SK-N-SH treated with all-trans-retinoic acid at 6 μM for 48 hours (cell line): ENCODE measurements at regions not wholly inside any gene's neighbourhood (a gene's known extent, or its start where the extent isn't known, plus 50 kb on each side); places are given as distances from the start of the nearest gene placed in this dataset.

Experiments
- ATAC-seq: fragments of 200-7000 bp; cut with Tn5 transposase; 3 replicates; pipeline ENCODE4 v1.9.1; 2020; ENCODE audit warnings: mild to moderate bottlenecking, moderate library complexity
- ARNTL ChIP-seq: fragments of 450-650 bp; formaldehyde crosslinking; IDR thresholded peaks from 2 replicates; pipeline ENCODE4 v1.5.0; 2020; ENCODE audit warnings: low read depth, mild to moderate bottlenecking, moderate library complexity, borderline replicate concordance
- CREB5 ChIP-seq: fragments of 250-450 bp; sonication (Bioruptor Pico); IDR thresholded peaks from 2 replicates; pipeline ENCODE4 v1.5.1; 2020; ENCODE audit warnings: low read depth, mild to moderate bottlenecking, moderate library complexity
- CSDC2 ChIP-seq: fragments of 250-450 bp; sonication (Bioruptor Pico); IDR thresholded peaks from 2 replicates; pipeline ENCODE4 v1.5.0; 2020; ENCODE audit warnings: mild to moderate bottlenecking, moderate library complexity
- ESRRG ChIP-seq: fragments of 250-450 bp; sonication (Bioruptor Pico); IDR thresholded peaks from 2 replicates; pipeline ENCODE4 v1.6.1; 2021; ENCODE audit warnings: mild to moderate bottlenecking
- GLIS3 ChIP-seq: fragments of 250-450 bp; sonication (Bioruptor Pico); IDR thresholded peaks from 2 replicates; pipeline ENCODE4 v1.5.0; 2020; ENCODE audit warnings: mild to moderate bottlenecking, moderate library complexity
- ISL1 ChIP-seq: fragments of 250-450 bp; sonication (Bioruptor Pico); IDR thresholded peaks from 2 replicates; pipeline ENCODE4 v2.1.2; 2022; ENCODE audit warnings: mild to moderate bottlenecking, moderate library complexity
- PATZ1 ChIP-seq: fragments of 250-450 bp; sonication (Bioruptor Pico); IDR thresholded peaks from 2 replicates; pipeline ENCODE4 v1.8.0; 2020; ENCODE audit warnings: mild to moderate bottlenecking, moderate library complexity, borderline replicate concordance
- POU6F1 ChIP-seq: fragments of 250-450 bp; sonication (Bioruptor Pico); IDR thresholded peaks from 2 replicates; pipeline ENCODE4 v1.8.0; 2021; ENCODE audit warnings: low read depth, mild to moderate bottlenecking, moderate library complexity, borderline replicate concordance
- PPARA ChIP-seq: fragments of 250-450 bp; sonication (Bioruptor Pico); IDR thresholded peaks from 2 replicates; pipeline ENCODE4 v1.5.0; 2020; ENCODE audit warnings: mild to moderate bottlenecking, borderline replicate concordance
- RARB ChIP-seq: fragments of 250-450 bp; sonication (Bioruptor Pico); IDR thresholded peaks from 2 replicates; pipeline ENCODE4 v1.8.0; 2021; ENCODE audit warnings: mild to moderate bottlenecking, moderate library complexity
- SNAI2 ChIP-seq: fragments of 250-450 bp; sonication (Bioruptor Pico); IDR thresholded peaks from 2 replicates; pipeline ENCODE4 v1.5.0; 2020; ENCODE audit warnings: mild to moderate bottlenecking, moderate library complexity
- TCF4 ChIP-seq: fragments of 250-450 bp; sonication (Bioruptor Pico); IDR thresholded peaks from 2 replicates; pipeline ENCODE4 v1.8.0; 2021; ENCODE audit warnings: mild to moderate bottlenecking, moderate library complexity, borderline replicate concordance
- TOX ChIP-seq: fragments of 250-450 bp; sonication (Bioruptor Pico); IDR thresholded peaks from 2 replicates; pipeline ENCODE4 v1.8.0; 2021; ENCODE audit warnings: mild to moderate bottlenecking, moderate library complexity, borderline replicate concordance
- ZC3H10 ChIP-seq: fragments of 250-450 bp; sonication (Bioruptor Pico); IDR thresholded peaks from 2 replicates; pipeline ENCODE4 v1.5.1; 2021; ENCODE audit warnings: mild to moderate bottlenecking, moderate library complexity
- ZFP3 ChIP-seq: fragments of 250-450 bp; sonication (Bioruptor Pico); IDR thresholded peaks from 2 replicates; pipeline ENCODE4 v1.5.0; 2020; ENCODE audit warnings: mild to moderate bottlenecking, moderate library complexity
- ZFP30 ChIP-seq: fragments of 450-650 bp; formaldehyde crosslinking; IDR thresholded peaks from 2 replicates; pipeline ENCODE4 v1.5.0; 2022; ENCODE audit warnings: mild to moderate bottlenecking, moderate library complexity
- ZNF565 ChIP-seq: fragments of 450-650 bp; formaldehyde crosslinking; conservative IDR thresholded peaks from 2 replicates; pipeline ENCODE4 v1.5.0; 2020; ENCODE audit warnings: low read depth, mild to moderate bottlenecking, moderate library complexity
- ZNF70 ChIP-seq: fragments of 450-650 bp; formaldehyde crosslinking; IDR thresholded peaks from 2 replicates; pipeline ENCODE4 v1.5.0; 2020; ENCODE audit warnings: mild to moderate bottlenecking, moderate library complexity
- ZNF8 ChIP-seq: fragments of 450-650 bp; formaldehyde crosslinking; IDR thresholded peaks from 2 replicates; pipeline ENCODE4 v1.5.0; 2020; ENCODE audit warnings: mild to moderate bottlenecking, moderate library complexity
- TF ChIP-seq, protein P1 (sequence below): fragments of 250-450 bp; sonication (Bioruptor Pico); IDR thresholded peaks from 2 replicates; pipeline ENCODE4 v1.5.0; 2020; ENCODE audit warnings: mild to moderate bottlenecking, moderate library complexity

GRCh38 chr7:131858611-131859010 is 302.2 kb upstream of the PODXL start:
- ATAC-seq: no peak
- TF ChIP-seq CREB5: no peak
- no peak for TF ChIP-seq SNAI2 (CRISPR knock-in tag)
- TF ChIP-seq GLIS3 (CRISPR knock-in tag): no peak
- no peak for TF ChIP-seq ZFP30
- TF ChIP-seq TOX: no peak
- TF ChIP-seq RARB (CRISPR knock-in tag): no peak

GRCh38 chr7:131849472-131849871 is 293.0 kb upstream of the PODXL start:
- ATAC-seq: no peak
- TF ChIP-seq TCF4 (CRISPR knock-in tag): no peak
- no peak for TF ChIP-seq POU6F1 (CRISPR knock-in tag)
- TF ChIP-seq ARNTL: no peak
- TF ChIP-seq ZFP30: no peak
- TF ChIP-seq ZFP3 (CRISPR knock-in tag): no peak
- TF ChIP-seq, protein P1, sequence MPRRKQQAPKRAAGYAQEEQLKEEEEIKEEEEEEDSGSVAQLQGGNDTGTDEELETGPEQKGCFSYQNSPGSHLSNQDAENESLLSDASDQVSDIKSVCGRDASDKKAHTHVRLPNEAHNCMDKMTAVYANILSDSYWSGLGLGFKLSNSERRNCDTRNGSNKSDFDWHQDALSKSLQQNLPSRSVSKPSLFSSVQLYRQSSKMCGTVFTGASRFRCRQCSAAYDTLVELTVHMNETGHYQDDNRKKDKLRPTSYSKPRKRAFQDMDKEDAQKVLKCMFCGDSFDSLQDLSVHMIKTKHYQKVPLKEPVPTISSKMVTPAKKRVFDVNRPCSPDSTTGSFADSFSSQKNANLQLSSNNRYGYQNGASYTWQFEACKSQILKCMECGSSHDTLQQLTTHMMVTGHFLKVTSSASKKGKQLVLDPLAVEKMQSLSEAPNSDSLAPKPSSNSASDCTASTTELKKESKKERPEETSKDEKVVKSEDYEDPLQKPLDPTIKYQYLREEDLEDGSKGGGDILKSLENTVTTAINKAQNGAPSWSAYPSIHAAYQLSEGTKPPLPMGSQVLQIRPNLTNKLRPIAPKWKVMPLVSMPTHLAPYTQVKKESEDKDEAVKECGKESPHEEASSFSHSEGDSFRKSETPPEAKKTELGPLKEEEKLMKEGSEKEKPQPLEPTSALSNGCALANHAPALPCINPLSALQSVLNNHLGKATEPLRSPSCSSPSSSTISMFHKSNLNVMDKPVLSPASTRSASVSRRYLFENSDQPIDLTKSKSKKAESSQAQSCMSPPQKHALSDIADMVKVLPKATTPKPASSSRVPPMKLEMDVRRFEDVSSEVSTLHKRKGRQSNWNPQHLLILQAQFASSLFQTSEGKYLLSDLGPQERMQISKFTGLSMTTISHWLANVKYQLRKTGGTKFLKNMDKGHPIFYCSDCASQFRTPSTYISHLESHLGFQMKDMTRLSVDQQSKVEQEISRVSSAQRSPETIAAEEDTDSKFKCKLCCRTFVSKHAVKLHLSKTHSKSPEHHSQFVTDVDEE (CRISPR knock-in tag): no peak
- TF ChIP-seq ESRRG (CRISPR knock-in tag): no peak
- no peak for TF ChIP-seq ISL1
- TF ChIP-seq PATZ1: no peak
- TF ChIP-seq CSDC2 (CRISPR knock-in tag): no peak
- TF ChIP-seq TOX: no peak
- TF ChIP-seq PPARA (CRISPR knock-in tag): no peak
- TF ChIP-seq ZNF565 (CRISPR knock-in tag): no peak
- TF ChIP-seq RARB (CRISPR knock-in tag): no peak
- no peak for TF ChIP-seq ZNF8 (CRISPR knock-in tag)
- no peak for TF ChIP-seq SNAI2 (CRISPR knock-in tag)
- TF ChIP-seq GLIS3 (CRISPR knock-in tag): no peak
- TF ChIP-seq ZNF70 (CRISPR knock-in tag): no peak
- TF ChIP-seq ZC3H10 (CRISPR knock-in tag): no peak

GRCh38 chr7:131848033-131848432 is 291.6 kb upstream of the PODXL start:
- TF ChIP-seq ZFP30: no peak
- TF ChIP-seq TOX: no peak
- no peak for TF ChIP-seq SNAI2 (CRISPR knock-in tag)
- TF ChIP-seq GLIS3 (CRISPR knock-in tag): no peak
- TF ChIP-seq ZNF565 (CRISPR knock-in tag): no peak
- no peak for TF ChIP-seq RARB (CRISPR knock-in tag)
- ATAC-seq: no peak

DNA sequence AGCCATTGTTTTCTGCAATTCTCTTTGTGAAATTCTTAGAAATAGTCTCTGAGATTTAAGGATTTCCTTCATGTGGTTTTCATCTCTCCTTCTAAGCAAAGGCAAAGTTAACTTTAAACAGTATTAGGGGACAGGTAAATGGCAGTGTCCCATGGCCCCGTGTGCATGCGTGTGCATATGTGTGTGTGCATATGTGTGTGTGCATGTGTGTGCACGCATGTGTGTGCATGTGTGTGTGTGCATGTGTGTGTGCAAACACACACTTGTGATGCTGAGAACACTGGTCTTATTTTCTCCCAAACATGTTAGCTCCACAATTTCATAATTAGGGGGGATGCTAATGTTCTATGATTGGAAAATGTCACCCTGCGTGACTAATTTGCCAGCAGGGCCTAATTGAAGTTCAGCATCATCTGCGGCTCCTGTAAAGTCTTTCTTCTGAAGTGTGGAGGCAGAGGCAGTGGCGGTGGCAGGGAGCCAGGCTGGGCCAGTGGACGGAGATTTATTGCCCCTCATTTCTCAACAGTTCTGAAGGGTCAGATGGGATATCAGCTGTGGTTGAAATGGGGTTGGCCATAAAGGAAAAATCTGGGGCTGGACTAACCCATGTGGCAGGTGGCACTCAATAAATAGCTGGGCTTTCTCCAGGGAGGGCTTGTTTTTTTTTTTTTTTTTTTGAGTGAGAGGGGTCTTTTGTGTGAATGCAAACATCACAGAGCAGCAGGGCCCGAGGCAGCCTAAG is 289.3 kb upstream of the PODXL start:
- no peak for ATAC-seq
- TF ChIP-seq PPARA (CRISPR knock-in tag) (no peak), ARNTL (no peak), ZNF70 (CRISPR knock-in tag) (no peak), ZFP30 (no peak), PATZ1 (no peak)
